GM12878 (cell line): ENCODE measurements at regions not wholly inside any gene's neighbourhood (a gene's known extent, or its start where the extent isn't known, plus 50 kb on each side); places are given as distances from the start of the nearest gene placed in this dataset.

Experiments used
- ATAC-seq: fragments of 200-7000 bp; cut with Tn5 transposase; 3 replicates; pipeline ENCODE4 v1.9.1; 2020; ENCODE audit warnings: mild to moderate bottlenecking, moderate library complexity
- BruUV-seq: library from RNA; stranded (reverse); fragments of 400-500 nt; replicated peaks from 2 replicates; lab custom pipeline; 2021; lab: Mats Ljungman, UMichigan
- CTCF ChIA-PET: fragments of 300-600 bp; sonication (Branson Sonifier 250); formaldehyde crosslinking; extraction: SDS; loops from one replicate; lab custom pipeline; 2021; ENCODE audit warnings: inconsistent platforms; lab: Yijun Ruan, JAX
- POLR2A ChIA-PET: fragments of 350-600 bp; formaldehyde crosslinking; extraction: SDS; loops from one replicate; lab custom pipeline; 2021; ENCODE audit warnings: inconsistent platforms; lab: Charles Lee
- RAD21 ChIA-PET: fragments of 300-600 bp; sonication (Branson Sonifier 250); formaldehyde crosslinking; loops from one replicate; lab custom pipeline; 2023; ENCODE audit warnings: antibody characterized with exemption; ENCODE audit not compliant: unreplicated experiment; lab: Charles Lee
- SMC1A ChIA-PET: fragments of 300-600 bp; sonication (Branson Sonifier 250); formaldehyde crosslinking; loops from one replicate; lab custom pipeline; 2023; ENCODE audit not compliant: unreplicated experiment, uncharacterized antibody; lab: Charles Lee
- DNase-seq: peaks from one replicate; pipeline ENCODE4 v3.0.0-alpha.2; 2011; ENCODE audit warnings: low read depth, low spot score
- FAIRE-seq: peaks from 3 replicates; lab custom pipeline; 2011; peaks lifted over from hg19 to GRCh38; lab: Jason Lieb, UNC
- H2AFZ ChIP-seq: 2 replicates; pipeline ENCODE4 v1.6.0; 2011; ENCODE audit warnings: low read depth, low read length, control low read depth; ENCODE audit not compliant: control insufficient read depth
- H3K27ac ChIP-seq: 2 replicates; pipeline ENCODE4 v1.5.1; 2011; ENCODE audit warnings: control low read depth; ENCODE audit not compliant: control insufficient read depth, insufficient read depth
- H3K27me3 ChIP-seq, 2 experiments: replicated peaks in 1 of 2; 2 replicates each; pipeline versions ENCODE4 v1.6.0 to v1.6.1; 2011; ENCODE audit warnings: low read length in 1 of 2; ENCODE audit not compliant: control insufficient read depth in 2 of 2, insufficient read depth in 2 of 2
- H3K36me3 ChIP-seq, 2 experiments: 2 replicates each; pipeline ENCODE4 v1.5.1; 2011; ENCODE audit warnings: low read length in 1 of 2; ENCODE audit not compliant: control insufficient read depth in 2 of 2, insufficient read depth in 2 of 2
- H3K4me1 ChIP-seq: 2 replicates; pipeline ENCODE4 v1.6.1; 2011; ENCODE audit warnings: mild to moderate bottlenecking, low read length, moderate library complexity, mixed read lengths; ENCODE audit not compliant: control insufficient read depth, insufficient read depth
- H3K4me2 ChIP-seq: 2 replicates; pipeline ENCODE4 v1.6.0; 2011; ENCODE audit warnings: control low read depth; ENCODE audit not compliant: control insufficient read depth, insufficient read depth
- H3K4me3 ChIP-seq: fragments of 200-600 bp; sonication (generic); 2 replicates; pipeline ENCODE4 v1.5.1; 2016
- H3K79me2 ChIP-seq: 2 replicates; pipeline ENCODE4 v1.6.0; 2011; ENCODE audit warnings: low read length; ENCODE audit not compliant: control insufficient read depth, insufficient read depth
- H3K9ac ChIP-seq: 2 replicates; pipeline ENCODE4 v1.8.0; 2011; ENCODE audit warnings: low read length, control low read depth, mixed read lengths; ENCODE audit not compliant: control insufficient read depth, insufficient read depth
- H3K9me3 ChIP-seq: replicated peaks from 3 replicates; pipeline ENCODE4 v1.5.1; 2011; ENCODE audit warnings: mild to moderate bottlenecking, low read length; ENCODE audit not compliant: control insufficient read depth, insufficient read depth
- H4K20me1 ChIP-seq: 2 replicates; pipeline ENCODE4 v1.6.0; 2011; ENCODE audit not compliant: control insufficient read depth, insufficient read depth
- CTCF ChIP-seq, 3 experiments: IDR thresholded peaks in 2 of 3; conservative IDR thresholded peaks in 1 of 3; 2 replicates each; pipeline ENCODE4 v1.5.1; 2011; ENCODE audit warnings: low read depth in 3 of 3, low read length in 3 of 3, mild to moderate bottlenecking in 3 of 3, control low read depth in 2 of 3, moderate library complexity in 2 of 3, inconsistent platforms in 1 of 3, mixed read lengths in 1 of 3; ENCODE audit not compliant: control insufficient read depth in 2 of 3, insufficient read depth in 1 of 3; ENCODE audit errors: extremely low read depth in 1 of 3
- RAD21 ChIP-seq: IDR thresholded peaks from 2 replicates; pipeline ENCODE4 v1.6.1; 2011; ENCODE audit warnings: mild to moderate bottlenecking, low read depth, low read length, moderate library complexity; ENCODE audit not compliant: insufficient read depth
- RUNX3 ChIP-seq: IDR thresholded peaks from 2 replicates; pipeline ENCODE4 v1.6.1; 2012; ENCODE audit warnings: low read length, inconsistent platforms
- SMC3 ChIP-seq: IDR thresholded peaks from 2 replicates; pipeline ENCODE4 v1.6.1; 2011; ENCODE audit warnings: low read length, improper control_type of control experiment, borderline replicate concordance
- WGBS: methylation state at CpG from one replicate; pipeline ENCODE4 v1.1.6; 2016; ENCODE audit warnings: low lambda C conversion rate; ENCODE audit not compliant: insufficient replicate concordance, insufficient coverage; ENCODE audit errors: missing lambda C conversion rate; 5-methylcytosine and 5-hydroxymethylcytosine counted together
- in situ Hi-C: fragments of 300-500 bp; cut with MboI; formaldehyde crosslinking; loops from 9 replicates; pipeline ENCODE4 v1.14.3; 2018; ENCODE audit warnings: mixed read lengths
- intact Hi-C: fragments of 100-400 bp; cut with micrococcal nuclease; formaldehyde crosslinking; loops from one replicate; pipeline ENCODE4 v1.14.2; 2022; ENCODE audit not compliant: unreplicated experiment

- peak; percentile 81 for TF ChIP-seq RAD21
- peak; percentile 60; the same call in 1 of the 2 replicates for TF ChIP-seq SMC3
- TF ChIP-seq CTCF (IDR thresholded peaks at IDR 0.05 in 2 of 3, conservative IDR thresholded peaks at IDR 0.05 in 1 of 3; ENCODE audit: control insufficient read depth in 2 of 3, extremely low read depth in 1 of 3, insufficient read depth in 1 of 3, low read depth in 3 of 3, low read length in 3 of 3) = peak; percentile 31 to 74 (median 32); a peak in 4 of 6 replicates
- TF ChIP-seq RUNX3 = no peak
- ATAC-seq (peak; percentile 82), FAIRE-seq (no peak), DNase-seq (no peak)
- H3K27me3 ChIP-seq = no peaks in the 10 kb centered on the region; a peak in 1 of 4 replicates
- H3K27ac ChIP-seq = no peak overlapping the region
- BruUV-seq = no TSS peak
- in situ Hi-C loops (loop anchor here (25.0 kb wide), 1 partner anchor 636 kb away; no protein-coding TSS in a partner anchor), intact Hi-C loops (loop anchor here (5.0 to 10.0 kb wide), 7 partner anchors 196 to 1826 kb away; no protein-coding TSS in a partner anchor)
- no peak overlapping the region for H2AFZ ChIP-seq
- no peak overlapping the region for H3K4me2 ChIP-seq
- no peaks in the 10 kb centered on the region for H4K20me1 ChIP-seq
- H3K79me2 ChIP-seq = no peaks in the 10 kb centered on the region
- ChIA-PET POLR2A (no interaction called here), SMC1A (interaction anchor here (0.6 to 2.9 kb wide), 6 partner anchors 9 to 637 kb away, joined by 3 to 9 read pairs (median 3); no protein-coding TSS in a partner anchor), RAD21 (interaction anchor here (0.6 to 2.6 kb wide), 3 partner anchors 55 to 635 kb away, joined by 3 to 9 read pairs (median 3); no protein-coding TSS in a partner anchor), CTCF (interaction anchor here (0.7 to 2.0 kb wide), 11 partner anchors 28 to 1824 kb away, joined by 3 to 14 read pairs (median 4); no protein-coding TSS in a partner anchor)
- WGBS = 0% methylated on average over 1 of the region's 1 CpG
- no peak overlapping the region for H3K9ac ChIP-seq
- H3K9me3 ChIP-seq = no peaks in the 10 kb centered on the region
- H3K4me1 ChIP-seq = no peaks in the 10 kb centered on the region
- no peak overlapping the region for H3K4me3 ChIP-seq
- no peaks in the 10 kb centered on the region for H3K36me3 ChIP-seq
Measured at GRCh38 chr7:114026486-114027089, 107.8 kb upstream of the PPP1R3A start.
